Thoracic aorta (tissue), 2 donors: ENCODE measurements at regions not wholly inside any gene's neighbourhood (a gene's known extent, or its start where the extent isn't known, plus 50 kb on each side); places are given as distances from the start of the nearest gene placed in this dataset.

Experiments
- ATAC-seq: fragments of 150-250 bp; one replicate; pipeline ENCODE4 v1.8.0; 2017; ENCODE audit warnings: low read depth; ENCODE audit not compliant: insufficient number of reproducible peaks, low FRiP score
- DNase-seq: peaks from one replicate; pipeline ENCODE4 v3.0.0-alpha.2; 2020; ENCODE audit warnings: low spot score
- H3K27ac ChIP-seq, 2 donors: fragments of 200-600 bp; sonication (generic); 1 replicate in 1 of 2; 2 replicates in 1 of 2; pipeline ENCODE4 v1.5.1; 2016; ENCODE audit warnings: mild to moderate bottlenecking in 2 of 2, moderate library complexity in 2 of 2
- H3K27me3 ChIP-seq: fragments of 200-600 bp; sonication (generic); replicated peaks from 2 replicates; pipeline ENCODE4 v1.6.0; 2016; ENCODE audit warnings: mild to moderate bottlenecking; ENCODE audit not compliant: insufficient read depth
- H3K36me3 ChIP-seq: fragments of 200-600 bp; sonication (generic); one replicate; pipeline ENCODE4 v1.5.1; 2016
- H3K4me1 ChIP-seq, 2 donors: fragments of 200-600 bp; sonication (generic); 1 replicate in 1 of 2; 2 replicates in 1 of 2; pipeline versions ENCODE4 v1.5.1 to v1.6.0; 2016; ENCODE audit warnings: low read depth in 2 of 2, mild to moderate bottlenecking in 1 of 2; ENCODE audit not compliant: control insufficient read depth in 1 of 2
- H3K4me3 ChIP-seq: fragments of 200-600 bp; sonication (generic); 2 replicates; pipeline ENCODE4 v1.5.1; 2016; ENCODE audit warnings: mild to moderate bottlenecking
- H3K9me3 ChIP-seq: fragments of 200-600 bp; sonication (generic); 2 replicates; pipeline ENCODE4 v1.5.1; 2016
- CTCF ChIP-seq: fragments of 200-600 bp; sonication (generic); IDR thresholded peaks from one replicate; pipeline ENCODE4 v1.5.1; 2019; ENCODE audit warnings: antibody characterized with exemption

- Histone ChIP-seq H3K4me3 (no peak overlapping the region), H3K9me3 (no peaks in the 10 kb centered on the region), H3K27ac (no peak overlapping the region), H3K4me1 (no peaks in the 10 kb centered on the region), H3K36me3 (no peaks in the 10 kb centered on the region), H3K27me3 (no peaks in the 10 kb centered on the region)
- TF ChIP-seq CTCF = no peak
- ATAC-seq (no peak), DNase-seq (no peak)
Observed at GRCh38 chr4:23278845-23279244, 586.1 kb downstream of the GBA3 start.

GRCh38 chr4:23276076-23276475 lies 583.3 kb downstream of the GBA3 start:
- H3K4me3 ChIP-seq = no peak overlapping the region
- H3K36me3 ChIP-seq = no peaks in the 10 kb centered on the region
- no peaks in the 10 kb centered on the region for H3K4me1 ChIP-seq
- TF ChIP-seq CTCF = no peak
- no peaks in the 10 kb centered on the region for H3K9me3 ChIP-seq
- ATAC-seq = no peak
- DNase-seq = no peak
- H3K27ac ChIP-seq = no peak overlapping the region
- H3K27me3 ChIP-seq = no peaks in the 10 kb centered on the region

- Histone ChIP-seq H3K27me3 (no peaks in the 10 kb centered on the region), H3K27ac (no peak overlapping the region), H3K4me1 (no peaks in the 10 kb centered on the region), H3K36me3 (no peaks in the 10 kb centered on the region), H3K4me3 (no peak overlapping the region), H3K9me3 (no peaks in the 10 kb centered on the region)
- DNase-seq (no peak), ATAC-seq (no peak)
- TF ChIP-seq CTCF = no peak
Observed at GRCh38 chr4:23269566-23269965, 576.8 kb downstream of the GBA3 start.

- H3K36me3 ChIP-seq = no peaks in the 10 kb centered on the region
- DNase-seq (no peak), ATAC-seq (no peak)
- H3K27ac ChIP-seq = no peak overlapping the region
- H3K4me1 ChIP-seq = no peaks in the 10 kb centered on the region
- H3K4me3 ChIP-seq = no peak overlapping the region
- no peaks in the 10 kb centered on the region for H3K9me3 ChIP-seq
- no peak for TF ChIP-seq CTCF
- no peaks in the 10 kb centered on the region for H3K27me3 ChIP-seq
Observed at GRCh38 chr4:23268072-23268771, 575.5 kb downstream of the GBA3 start.

GRCh38 chr4:23266401-23266800 lies 573.7 kb downstream of the GBA3 start:
- ATAC-seq (no peak), DNase-seq (no peak)
- no peak overlapping the region for H3K27ac ChIP-seq
- H3K4me3 ChIP-seq = no peak overlapping the region
- no peaks in the 10 kb centered on the region for H3K27me3 ChIP-seq
- H3K4me1 ChIP-seq = no peaks in the 10 kb centered on the region
- H3K36me3 ChIP-seq = no peaks in the 10 kb centered on the region
- H3K9me3 ChIP-seq = no peaks in the 10 kb centered on the region
- TF ChIP-seq CTCF = no peak
